ENCODE measurements at regions not wholly inside any gene's neighbourhood (a gene's known extent, or its start where the extent isn't known, plus 50 kb on each side); places are given as distances from the start of the nearest gene placed in this dataset.

GRCh38 chr12:24596768-24597388 is 352.0 kb downstream of the BCAT1 start:
- TF ChIP-seq EZH2 (IDR thresholded peaks at IDR 0.05; ENCODE audit: insufficient read depth, poor library complexity, severe bottlenecking) (no peak), EZH2phosphoT487 (IDR thresholded peaks at IDR 0.05; ENCODE audit: insufficient read depth, low read depth) (no peak)
